Hypothalamus (tissue), 51 donors: ENCODE measurements at regions not wholly inside any gene's neighbourhood (a gene's known extent, or its start where the extent isn't known, plus 50 kb on each side); places are given as distances from the start of the nearest gene placed in this dataset.
"Not testable (repeated sequence)": the region's sequence is repeated elsewhere in the genome, so short reads cannot be mapped to it uniquely, and the experiment has no call there.

Experiments used
- DNase-seq, 51 donors: peaks; one replicate each; lab custom pipeline; 2025; lab: John Stamatoyannopoulos, UW

DNA sequence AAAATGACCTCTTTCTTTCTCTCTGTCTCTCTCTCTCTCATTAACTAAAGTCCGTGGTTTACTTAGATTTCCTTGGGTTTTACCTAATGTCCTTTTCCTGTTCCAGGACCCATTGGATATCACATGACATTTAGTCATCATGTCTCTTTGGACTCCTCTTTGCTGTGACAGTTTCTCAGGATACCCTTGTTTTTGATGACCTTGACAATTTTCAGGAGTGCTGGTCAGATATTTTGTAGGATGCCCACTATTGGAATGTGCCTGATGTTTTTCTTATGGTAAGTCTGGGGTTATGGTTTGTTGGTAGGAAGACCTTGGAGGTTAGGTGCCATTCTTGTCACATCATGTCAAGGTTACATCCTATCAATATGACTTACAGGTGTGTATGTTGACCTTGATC, 199.2 kb upstream of the HTR1E start:
- no peak for DNase-seq

DNA sequence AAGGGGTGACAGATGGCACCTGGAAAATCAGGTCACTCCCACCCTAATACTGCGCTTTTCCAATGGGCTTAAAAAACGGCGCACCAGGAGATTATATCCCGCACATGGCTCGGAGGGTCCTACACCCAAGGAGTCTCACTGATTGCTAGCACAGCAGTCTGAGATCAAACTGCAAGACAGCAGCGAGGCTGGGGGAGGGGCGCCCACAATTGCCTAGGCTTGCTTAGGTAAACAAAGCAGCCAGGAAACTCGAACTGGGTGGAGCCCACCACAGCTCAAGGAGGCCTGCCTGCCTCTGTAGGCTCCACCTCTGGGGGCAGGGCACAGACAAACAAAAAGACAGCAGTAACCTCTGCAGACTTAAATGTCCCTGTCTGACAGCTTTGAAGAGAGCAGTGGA, 205.7 kb upstream of the HTR1E start:
- DNase-seq = not testable (repeated sequence)

DNA sequence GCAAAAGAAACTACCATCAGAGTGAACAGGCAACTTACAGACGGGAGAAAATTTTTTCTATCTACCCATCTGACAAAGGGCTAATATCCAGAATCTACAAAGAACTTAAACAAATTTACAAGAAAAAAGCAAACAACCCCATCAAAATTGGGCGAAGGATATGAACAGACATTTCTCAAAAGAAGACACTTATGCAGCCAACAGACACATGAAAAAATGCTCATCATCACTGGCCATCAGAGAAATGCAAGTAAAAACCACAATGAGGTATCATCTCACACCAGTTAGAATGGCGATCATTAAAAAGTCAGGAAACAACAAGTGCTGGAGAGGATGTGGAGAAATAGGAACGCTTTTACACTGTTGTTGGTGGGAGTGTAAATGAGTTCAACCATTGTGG, 206.6 kb upstream of the HTR1E start:
- DNase-seq = not testable (repeated sequence)

GRCh38 chr6:86730216-86730615, 207.1 kb upstream of the HTR1E start:
- no peak for DNase-seq

GRCh38 chr6:86728976-86729375, 208.4 kb upstream of the HTR1E start:
- DNase-seq = no peak

- DNase-seq = no peak
Observed at GRCh38 chr6:86724695-86725094, 212.6 kb upstream of the HTR1E start.

DNA sequence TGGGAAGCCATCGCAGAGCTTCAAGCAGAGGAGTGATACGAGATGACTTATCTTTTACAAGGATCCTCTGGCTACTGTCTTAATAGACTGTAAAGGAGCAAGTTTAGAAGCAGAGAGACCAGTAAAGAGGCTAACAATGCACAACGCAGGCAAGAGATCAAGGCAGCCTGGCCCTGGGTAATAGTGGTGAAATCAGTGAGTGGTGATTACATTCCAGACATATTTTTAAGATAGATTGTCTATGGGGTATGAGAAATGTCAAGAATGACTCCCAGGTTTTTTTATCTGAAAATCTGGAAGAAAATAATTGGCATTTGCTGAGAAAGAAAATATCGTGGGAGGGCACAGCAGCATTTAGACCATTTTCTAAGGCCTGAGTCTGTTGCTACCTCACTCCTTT, 213.6 kb upstream of the HTR1E start:
- no peak for DNase-seq

DNA sequence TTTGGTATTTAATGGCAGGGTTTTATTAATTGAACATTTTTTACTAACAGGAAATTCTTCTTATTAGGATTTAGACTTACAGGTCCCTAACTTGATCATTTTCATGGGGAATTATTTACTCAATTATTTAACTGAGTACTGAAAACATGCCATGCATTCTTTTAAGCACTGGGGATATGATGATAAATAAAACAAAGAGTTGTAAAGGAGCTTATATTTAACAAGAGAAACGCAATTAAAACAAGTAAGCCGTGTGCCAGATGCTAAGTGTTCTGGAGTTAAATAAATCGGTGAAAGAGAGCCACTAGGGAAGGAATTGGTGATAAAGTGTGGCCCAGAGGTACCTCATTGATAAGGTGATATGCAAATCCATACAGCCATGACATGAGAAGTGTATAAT, 214.2 kb upstream of the HTR1E start:
- no peak for DNase-seq

DNA sequence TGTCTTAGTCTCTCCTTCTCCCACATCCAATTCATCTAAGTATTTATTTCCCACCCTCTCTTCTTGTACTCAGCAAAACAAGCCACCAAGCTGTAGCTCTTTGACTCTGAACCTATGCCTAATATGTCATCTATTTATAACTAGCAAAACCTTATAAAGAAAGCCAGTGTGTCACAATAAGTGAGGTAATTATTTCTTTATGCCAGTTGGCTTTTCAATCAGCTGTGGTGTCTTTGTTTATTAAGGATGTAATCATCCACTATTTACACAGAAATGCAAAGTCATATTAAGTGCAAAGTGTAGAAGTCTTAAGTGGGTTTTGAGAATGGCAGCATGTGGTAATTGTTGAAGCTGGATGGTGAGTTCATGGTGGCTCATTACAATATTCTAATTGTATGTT, 215.2 kb upstream of the HTR1E start:
- no peak for DNase-seq

- no peak for DNase-seq
Observed at GRCh38 chr6:86715676-86716075, 221.7 kb upstream of the HTR1E start.

GRCh38 chr6:86712039-86712438, 225.3 kb upstream of the HTR1E start:
- no peak for DNase-seq

GRCh38 chr6:86707545-86708120, 229.7 kb upstream of the HTR1E start:
- DNase-seq = no peak

DNA sequence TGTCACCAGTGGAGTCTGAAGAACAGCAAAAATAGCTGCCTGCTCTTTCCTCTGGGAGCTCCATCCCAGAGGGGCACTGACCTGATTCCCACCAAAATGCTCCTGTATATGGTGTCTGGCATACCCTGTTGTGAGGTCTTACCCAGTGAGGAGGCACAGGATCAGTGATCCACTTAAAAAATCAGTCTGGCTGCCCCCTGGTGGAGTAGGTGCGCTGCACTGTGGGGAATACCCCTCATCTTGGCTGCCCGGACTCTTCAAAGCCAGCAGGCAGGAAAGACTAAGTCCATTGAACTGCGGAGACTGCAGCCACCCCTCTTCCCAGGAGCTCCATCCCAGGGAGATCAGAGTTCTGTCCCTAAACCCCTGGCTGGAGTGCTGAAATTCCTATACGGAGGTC, 230.9 kb upstream of the HTR1E start:
- no peak for DNase-seq

DNA sequence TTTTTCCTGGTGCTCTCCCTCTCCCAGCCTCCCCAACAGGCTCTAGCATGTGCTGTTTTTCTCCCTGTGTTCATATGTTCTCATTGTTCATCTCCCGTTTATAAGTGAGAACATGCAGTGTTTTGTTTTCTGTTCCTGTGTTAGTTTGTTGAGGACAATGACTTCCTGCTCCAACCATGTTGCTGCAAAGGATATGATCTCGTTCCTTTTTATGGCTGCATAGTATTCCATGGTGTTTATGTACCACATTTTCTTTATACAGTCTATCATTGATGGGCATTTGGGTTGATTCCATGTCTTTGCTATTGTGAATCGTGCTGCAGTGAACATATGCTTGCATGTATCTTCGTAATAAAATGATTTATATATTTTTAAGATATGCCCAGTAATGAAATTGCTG, 236.1 kb upstream of the HTR1E start:
- not testable (repeated sequence) for DNase-seq

DNA sequence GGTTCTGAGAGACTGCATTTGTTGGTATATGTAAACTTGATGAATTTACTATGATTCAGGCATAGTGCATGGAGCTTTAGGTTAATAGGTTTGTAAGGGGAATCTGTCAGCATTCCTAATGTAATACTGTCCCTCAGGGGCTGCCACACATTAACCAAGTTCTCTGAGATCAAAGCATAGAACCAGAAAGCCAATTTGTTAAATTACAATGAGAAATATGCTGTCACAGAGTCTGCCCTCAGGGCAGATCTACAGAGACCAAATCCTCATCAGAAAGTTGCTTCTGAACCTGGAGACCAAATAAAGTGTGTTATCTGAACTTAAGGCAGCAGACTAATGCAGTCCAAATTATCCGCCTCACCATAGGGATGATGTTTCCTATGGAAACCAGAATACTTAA, 250.8 kb upstream of the HTR1E start:
- no peak for DNase-seq

- DNase-seq = no peak
Observed at GRCh38 chr6:86685230-86685797, 252.0 kb upstream of the HTR1E start.

GRCh38 chr6:86683132-86683908, 254.0 kb upstream of the HTR1E start:
- no peak for DNase-seq

GRCh38 chr6:86682297-86682696, 255.0 kb upstream of the HTR1E start:
- no peak for DNase-seq

DNA sequence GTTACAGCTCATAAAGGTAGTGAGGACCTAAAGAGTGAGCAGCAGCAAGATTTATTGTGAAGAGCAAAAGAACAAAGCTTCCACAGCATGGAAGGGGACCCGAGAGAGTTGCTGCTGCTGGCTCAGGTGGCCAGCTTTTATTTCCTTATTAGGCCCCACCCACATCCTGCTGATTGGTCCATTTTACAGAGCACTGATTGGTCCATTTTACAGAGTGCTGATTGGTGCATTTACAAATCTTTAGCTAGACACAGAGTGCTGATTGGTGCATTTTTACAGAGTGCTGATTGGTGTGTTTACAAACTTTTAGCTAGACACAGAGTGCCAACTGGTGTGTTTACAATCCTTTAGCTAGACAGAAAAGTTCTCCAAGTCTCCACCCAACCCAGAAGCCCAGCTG, 256.2 kb upstream of the HTR1E start:
- DNase-seq = not testable (repeated sequence)

DNA sequence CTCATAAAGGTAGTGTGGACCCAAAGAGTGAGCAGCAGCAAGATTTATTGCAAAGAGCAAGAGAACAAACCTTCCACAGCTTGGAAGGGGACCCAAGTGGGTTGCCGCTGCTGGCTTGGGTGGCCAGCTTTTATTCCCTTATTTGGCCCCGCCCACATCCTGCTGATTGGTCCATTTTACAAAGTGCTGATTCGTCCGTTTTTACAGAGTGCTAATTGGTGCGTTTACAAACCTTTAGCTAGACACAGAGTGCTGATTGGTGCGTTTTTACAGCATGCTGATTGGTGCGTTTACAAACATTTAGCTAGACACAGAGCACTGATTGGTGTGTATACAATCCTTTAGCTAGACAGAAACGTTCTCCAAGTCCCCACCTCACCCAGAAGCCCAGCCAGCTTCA, 265.2 kb upstream of the HTR1E start:
- DNase-seq = not testable (repeated sequence)

DNA sequence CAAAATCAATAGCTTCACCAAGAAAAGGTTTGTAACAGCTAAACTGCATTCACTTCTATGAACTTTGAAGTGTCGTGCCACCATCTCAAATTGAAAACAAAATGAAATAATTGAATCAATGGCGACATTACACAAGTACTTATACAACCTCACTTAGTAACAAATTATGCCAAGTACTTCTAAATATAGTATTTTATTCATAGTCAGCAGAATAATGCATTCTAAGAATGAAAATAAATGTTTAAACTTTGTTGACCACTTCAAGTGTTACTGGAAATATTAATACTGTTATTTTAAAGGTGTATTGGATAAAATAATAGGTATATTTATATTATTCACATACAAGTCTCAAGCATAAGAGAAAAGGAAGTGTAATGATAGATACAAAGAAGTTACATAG, 280.1 kb upstream of the HTR1E start:
- no peak for DNase-seq

DNA sequence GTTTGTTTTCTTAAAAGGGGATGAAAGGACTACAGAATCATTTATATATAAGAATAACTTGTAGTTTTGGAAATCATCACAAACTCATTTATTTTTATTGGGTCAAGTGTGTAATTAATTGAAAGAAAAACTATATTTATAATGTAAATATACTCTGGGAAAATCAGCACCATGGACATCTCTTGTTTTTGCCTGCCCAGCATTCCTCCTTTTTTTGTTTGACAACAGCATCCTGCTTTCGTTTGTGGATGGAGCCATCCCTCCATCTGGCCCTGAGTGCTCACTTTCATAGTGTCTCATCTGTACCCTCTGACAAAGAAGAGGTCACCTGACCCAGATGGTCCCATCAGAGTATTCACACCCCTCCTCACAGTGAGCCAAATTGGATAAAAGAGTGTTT, 308.2 kb upstream of the HTR1E start:
- no peak for DNase-seq
